Transverse colon (tissue), 3 donors: ENCODE measurements at regions not wholly inside any gene's neighbourhood (a gene's known extent, or its start where the extent isn't known, plus 50 kb on each side); places are given as distances from the start of the nearest gene placed in this dataset.

Source experiments
- CTCF ChIP-seq, 5 experiments: fragments of 200-600 bp in 3 of 5; fragments of 450-650 bp in 2 of 5; sonication (generic) in 3 of 5; IDR thresholded peaks; 1 replicate in 2 of 5; 2 replicates in 3 of 5; pipeline ENCODE4 v1.5.1; 2016 to 2017; ENCODE audit warnings: antibody characterized with exemption in 5 of 5, inconsistent platforms in 3 of 5, mild to moderate bottlenecking in 2 of 5, moderate library complexity in 1 of 5
- EP300 ChIP-seq: sonication (generic); formaldehyde crosslinking; IDR thresholded peaks from one replicate; pipeline ENCODE4 v1.6.1; 2017; ENCODE audit warnings: antibody characterized with exemption, low read depth

GRCh38 chr2:187224989-187225388 is 223.1 kb downstream of the CALCRL start:
- no peak for TF ChIP-seq CTCF (IDR thresholded peaks at IDR 0.05)
- no peak for TF ChIP-seq EP300
